ENCODE measurements at regions not wholly inside any gene's neighbourhood (a gene's known extent, or its start where the extent isn't known, plus 50 kb on each side); places are given as distances from the start of the nearest gene placed in this dataset.
"Not testable (repeated sequence)": the region's sequence is repeated elsewhere in the genome, so short reads cannot be mapped to it uniquely, and the experiment has no call there.

- Histone ChIP-seq H3K4me3 (replicated peaks; ENCODE audit: low read depth, low read length) (no peak overlapping the region), H3K36me3 (ENCODE audit: control insufficient read depth, insufficient read depth, low read length) (no peaks in the 10 kb centered on the region), H3K27me3 (replicated peaks; ENCODE audit: control insufficient read depth, insufficient read depth, low read length) (peaks cover 2% of the 10 kb centered on the region)
- no peak for DNase-seq (ENCODE audit: extremely low read depth, insufficient read length)
- TF ChIP-seq CTCF (IDR thresholded peaks at IDR 0.05; ENCODE audit: insufficient read depth, low read length, poor library complexity, severe bottlenecking): no peak
These were observed 50.7 kb upstream of the TAC4 start for GRCh38 chr17:49898366-49899190.

DNA sequence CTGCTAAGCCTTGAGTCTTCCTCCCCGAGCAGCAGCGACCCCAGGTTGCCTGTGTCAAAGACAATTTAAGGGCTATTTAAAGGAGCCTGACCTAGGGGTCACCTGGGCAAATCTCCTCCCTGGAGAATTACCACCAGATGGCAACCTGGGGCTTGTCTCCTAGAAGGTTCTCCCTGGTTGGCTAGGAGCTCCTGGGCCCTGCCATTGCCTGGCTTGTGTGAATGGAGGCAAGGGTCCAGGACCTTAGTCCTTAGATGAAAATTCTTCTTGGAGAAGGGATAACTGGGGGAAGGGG is 51.3 kb upstream of the TAC4 start:
- peak; percentile 22 for TF ChIP-seq CTCF (IDR thresholded peaks at IDR 0.05; ENCODE audit: insufficient read depth, low read length, poor library complexity, severe bottlenecking)
- Histone ChIP-seq H3K36me3 (ENCODE audit: control insufficient read depth, insufficient read depth, low read length) (no peaks in the 10 kb centered on the region), H3K4me3 (replicated peaks; ENCODE audit: low read depth, low read length) (no peak overlapping the region), H3K27me3 (replicated peaks; ENCODE audit: control insufficient read depth, insufficient read depth, low read length) (peaks cover 2% of the 10 kb centered on the region)
- DNase-seq (ENCODE audit: extremely low read depth, insufficient read length): no peak

DNA sequence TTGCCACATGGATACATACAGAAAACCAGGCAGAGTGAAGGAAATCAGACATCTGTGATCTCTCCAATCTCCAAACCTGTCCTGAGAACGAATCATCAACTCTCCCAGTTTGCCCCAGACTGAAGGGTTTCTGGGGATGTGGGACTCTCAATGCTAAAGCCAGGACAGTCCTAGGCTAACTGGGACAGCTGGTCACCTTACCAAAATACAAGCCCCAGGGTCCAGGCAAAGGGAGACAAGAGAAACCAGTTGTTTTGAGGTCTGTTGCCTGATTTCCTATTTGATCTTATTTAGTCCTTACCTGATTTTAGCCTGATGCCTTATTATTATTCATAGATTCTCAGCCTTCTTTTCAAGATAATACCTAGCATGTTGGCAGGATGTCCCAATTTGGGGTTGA is 51.7 kb upstream of the TAC4 start:
- TF ChIP-seq CTCF (IDR thresholded peaks at IDR 0.05; ENCODE audit: insufficient read depth, low read length, poor library complexity, severe bottlenecking): no peak
- Histone ChIP-seq H3K4me3 (replicated peaks; ENCODE audit: low read depth, low read length) (no peak overlapping the region), H3K36me3 (ENCODE audit: control insufficient read depth, insufficient read depth, low read length) (no peaks in the 10 kb centered on the region), H3K27me3 (replicated peaks; ENCODE audit: control insufficient read depth, insufficient read depth, low read length) (peaks cover 2% of the 10 kb centered on the region)
- DNase-seq (ENCODE audit: extremely low read depth, insufficient read length): no peak

GRCh38 chr17:49900801-49901200 is 52.9 kb upstream of the TAC4 start:
- H3K27me3 ChIP-seq (replicated peaks; ENCODE audit: control insufficient read depth, insufficient read depth, low read length); H3K36me3 ChIP-seq (ENCODE audit: control insufficient read depth, insufficient read depth, low read length); DNase-seq (ENCODE audit: extremely low read depth, insufficient read length); H3K4me3 ChIP-seq (replicated peaks; ENCODE audit: low read depth, low read length): not testable (repeated sequence)

GRCh38 chr17:49901460-49902331 is 53.8 kb upstream of the TAC4 start:
- no peak for DNase-seq (ENCODE audit: extremely low read depth, insufficient read length)
- TF ChIP-seq CTCF (IDR thresholded peaks at IDR 0.05; ENCODE audit: insufficient read depth, low read length, poor library complexity, severe bottlenecking): no peak
- H3K4me3 ChIP-seq (replicated peaks; ENCODE audit: low read depth, low read length): no peak overlapping the region
- peaks cover 7% of the 10 kb centered on the region for H3K27me3 ChIP-seq (replicated peaks; ENCODE audit: control insufficient read depth, insufficient read depth, low read length)
- no peaks in the 10 kb centered on the region for H3K36me3 ChIP-seq (ENCODE audit: control insufficient read depth, insufficient read depth, low read length)

- TF ChIP-seq CTCF (IDR thresholded peaks at IDR 0.05; ENCODE audit: insufficient read depth, low read length, poor library complexity, severe bottlenecking): no peak
- Histone ChIP-seq H3K4me3 (replicated peaks; ENCODE audit: low read depth, low read length) (no peak overlapping the region), H3K27me3 (replicated peaks; ENCODE audit: control insufficient read depth, insufficient read depth, low read length) (peaks cover 7% of the 10 kb centered on the region; the same call in 1 of the 2 replicates), H3K36me3 (ENCODE audit: control insufficient read depth, insufficient read depth, low read length) (no peaks in the 10 kb centered on the region)
- DNase-seq (ENCODE audit: extremely low read depth, insufficient read length): no peak
These were observed 55.7 kb upstream of the TAC4 start for GRCh38 chr17:49903523-49903922.

Data from GM06990 (cell line).